GM19043 (cell line): ENCODE measurements at regions not wholly inside any gene's neighbourhood (a gene's known extent, or its start where the extent isn't known, plus 50 kb on each side); places are given as distances from the start of the nearest gene placed in this dataset.
"Not testable (repeated sequence)": the region's sequence is repeated elsewhere in the genome, so short reads cannot be mapped to it uniquely, and the experiment has no call there.

Experiments used
- ATAC-seq: cut with Tn5 transposase; IDR thresholded peaks from one replicate; pipeline ENCODE4 v1.9.1; 2021; ENCODE audit warnings: low read depth; ENCODE audit not compliant: unreplicated experiment

- ATAC-seq, result no peak
Observed at GRCh38 chr12:83800022-83800421, 1112.6 kb downstream of the SLC6A15 start.

GRCh38 chr12:83796531-83796930 lies 1109.8 kb downstream of the TMTC2 start:
- ATAC-seq, result no peak

- no peak for ATAC-seq
Observed at GRCh38 chr12:83793616-83794015, 1106.9 kb downstream of the TMTC2 start.

GRCh38 chr12:83784298-83784890 lies 1097.7 kb downstream of the TMTC2 start:
- ATAC-seq, result no peak

- ATAC-seq, result no peak
Observed at GRCh38 chr12:83779526-83779925, 1092.8 kb downstream of the TMTC2 start.

GRCh38 chr12:83769151-83769550 lies 1082.4 kb downstream of the TMTC2 start:
- no peak for ATAC-seq

- no peak for ATAC-seq
Observed at GRCh38 chr12:83767723-83768122, 1081.0 kb downstream of the TMTC2 start.

GRCh38 chr12:83763425-83763824 lies 1076.7 kb downstream of the TMTC2 start:
- no peak for ATAC-seq

GRCh38 chr12:83759906-83760305 lies 1073.2 kb downstream of the TMTC2 start:
- ATAC-seq, result no peak

- no peak for ATAC-seq
Observed at GRCh38 chr12:83758888-83759631, 1072.4 kb downstream of the TMTC2 start.

- ATAC-seq, result no peak
Observed at GRCh38 chr12:83753904-83754303, 1067.2 kb downstream of the TMTC2 start.

- ATAC-seq, result no peak
Observed at GRCh38 chr12:83753205-83753604, 1066.5 kb downstream of the TMTC2 start.

- no peak for ATAC-seq
Observed at GRCh38 chr12:83739607-83740006, 1052.9 kb downstream of the TMTC2 start.

- ATAC-seq, result no peak
Observed at GRCh38 chr12:83710851-83711250, 1024.1 kb downstream of the TMTC2 start.

- no peak for ATAC-seq
Observed at GRCh38 chr12:83709899-83710298, 1023.2 kb downstream of the TMTC2 start.

- no peak for ATAC-seq
Observed at GRCh38 chr12:83700838-83701237, 1014.1 kb downstream of the TMTC2 start.

GRCh38 chr12:83696311-83696710 lies 1009.6 kb downstream of the TMTC2 start:
- ATAC-seq, result not testable (repeated sequence)

GRCh38 chr12:83691730-83692129 lies 1005.0 kb downstream of the TMTC2 start:
- no peak for ATAC-seq

- ATAC-seq, result no peak
Observed at GRCh38 chr12:83690465-83690864, 1003.8 kb downstream of the TMTC2 start.

GRCh38 chr12:83689333-83689732 lies 1002.6 kb downstream of the TMTC2 start:
- no peak for ATAC-seq

GRCh38 chr12:83676781-83677295 lies 990.1 kb downstream of the TMTC2 start:
- no peak for ATAC-seq

- no peak for ATAC-seq
Observed at GRCh38 chr12:83666690-83667089, 980.0 kb downstream of the TMTC2 start.
